K562 (cell line): ENCODE measurements at regions not wholly inside any gene's neighbourhood (a gene's known extent, or its start where the extent isn't known, plus 50 kb on each side); places are given as distances from the start of the nearest gene placed in this dataset.

ENCODE experiments used
- ATAC-seq: fragments of 200-7000 bp; cut with Tn5 transposase; 3 replicates; pipeline ENCODE4 v1.9.1; 2020; ENCODE audit warnings: moderate library complexity
- BruUV-seq: library from RNA; stranded (reverse); fragments of 400-500 nt; replicated peaks from 2 replicates; lab custom pipeline; 2021; lab: Mats Ljungman, UMichigan
- CTCF ChIA-PET: fragments of 300-600 bp; formaldehyde crosslinking; extraction: SDS; loops from one replicate; lab custom pipeline; 2021; ENCODE audit warnings: low intra/inter-chr PET ratio; lab: Yijun Ruan, JAX
- POLR2A ChIA-PET: fragments of 300-600, 350-650 bp; sonication (Branson Sonifier 250); formaldehyde crosslinking; extraction: SDS; loops from one replicate; lab custom pipeline; 2021; ENCODE audit warnings: antibody characterized with exemption, inconsistent platforms; lab: Yijun Ruan, JAX
- DNase-seq, 4 experiments: peaks; one replicate each; pipeline versions ENCODE4 v3.0.0 to v3.0.0-alpha.2; 2011 to 2018; ENCODE audit warnings: low spot score in 3 of 4, mixed read lengths in 3 of 4; ENCODE audit errors: extremely low read depth in 1 of 4
- FAIRE-seq: peaks from 2 replicates; lab custom pipeline; 2011; peaks lifted over from hg19 to GRCh38; lab: Jason Lieb, UNC
- H2AFZ ChIP-seq: 2 replicates; pipeline ENCODE4 v1.6.0; 2011; ENCODE audit warnings: low read depth, low read length, control low read depth, inconsistent platforms
- H3K27ac ChIP-seq: fragments of 200-600 bp; 3 replicates; pipeline ENCODE4 v1.8.0; 2011; ENCODE audit warnings: low read depth, mild to moderate bottlenecking, control low read depth, inconsistent platforms, low read length, moderate library complexity, mixed read lengths; ENCODE audit errors: extremely low read depth
- H3K27me3 ChIP-seq, 2 experiments: fragments of 300-600 bp in 1 of 2; 2 replicates in 1 of 2; 3 replicates in 1 of 2; pipeline versions ENCODE4 v1.6.0 to v1.8.0; 2011; ENCODE audit warnings: inconsistent platforms in 2 of 2, low read length in 2 of 2, mild to moderate bottlenecking in 1 of 2, mixed read lengths in 1 of 2, moderate library complexity in 1 of 2; ENCODE audit not compliant: control insufficient read depth in 2 of 2, insufficient read depth in 2 of 2
- H3K36me3 ChIP-seq: fragments of 300-600 bp; 3 replicates; pipeline ENCODE4 v1.8.0; 2011; ENCODE audit warnings: mild to moderate bottlenecking, low read length, inconsistent platforms; ENCODE audit not compliant: control insufficient read depth, insufficient read depth
- H3K4me1 ChIP-seq, 2 experiments: fragments of 200-600 bp in 1 of 2; replicated peaks in 1 of 2; 2 replicates in 1 of 2; 3 replicates in 1 of 2; pipeline versions ENCODE4 v1.5.1 to v1.8.0; 2011; ENCODE audit warnings: inconsistent platforms in 2 of 2, low read length in 2 of 2, mild to moderate bottlenecking in 1 of 2, mixed read lengths in 1 of 2, moderate library complexity in 1 of 2; ENCODE audit not compliant: control insufficient read depth in 2 of 2, insufficient read depth in 2 of 2
- H3K4me2 ChIP-seq: 2 replicates; pipeline ENCODE4 v1.6.1; 2011; ENCODE audit warnings: low read length, control low read depth, inconsistent platforms, mixed read lengths; ENCODE audit not compliant: insufficient read depth
- H3K4me3 ChIP-seq: fragments of 200-600 bp; sonication (generic), shearing (Covaris generic); 2 replicates; pipeline ENCODE4 v1.5.1; 2016; ENCODE audit warnings: control low read depth, inconsistent platforms
- H3K79me2 ChIP-seq: fragments of 200-600 bp; 3 replicates; pipeline ENCODE4 v1.8.0; 2011; ENCODE audit warnings: low read length, inconsistent platforms; ENCODE audit not compliant: control insufficient read depth, insufficient read depth
- H3K9ac ChIP-seq, 2 experiments: 2 replicates each; pipeline versions ENCODE4 v1.6.0 to v1.6.1; 2011; ENCODE audit warnings: low read depth in 2 of 2, low read length in 2 of 2, control low read depth in 1 of 2, inconsistent platforms in 1 of 2, mild to moderate bottlenecking in 1 of 2, mixed read lengths in 1 of 2; ENCODE audit not compliant: insufficient read depth in 1 of 2
- H3K9me1 ChIP-seq: one replicate; pipeline ENCODE4 v1.6.0; 2011; ENCODE audit warnings: inconsistent platforms, mild to moderate bottlenecking, low read length, moderate library complexity; ENCODE audit not compliant: control insufficient read depth, insufficient read depth
- H3K9me3 ChIP-seq: replicated peaks from 2 replicates; pipeline ENCODE4 v1.5.1; 2011; ENCODE audit warnings: low read depth, low read length, inconsistent platforms; ENCODE audit not compliant: control insufficient read depth, insufficient read depth
- H4K20me1 ChIP-seq: replicated peaks from 2 replicates; pipeline ENCODE4 v1.6.1; 2011; ENCODE audit warnings: low read length, inconsistent platforms, mixed read lengths; ENCODE audit not compliant: control insufficient read depth, insufficient read depth
- CTCF ChIP-seq, 3 experiments: IDR thresholded peaks in 2 of 3; conservative IDR thresholded peaks in 1 of 3; 2 replicates each; pipeline ENCODE4 v1.5.1; 2011 to 2012; ENCODE audit warnings: low read length in 3 of 3, mild to moderate bottlenecking in 3 of 3, control low read depth in 2 of 3, improper control_type of control experiment in 1 of 3, inconsistent platforms in 1 of 3, low read depth in 1 of 3, mixed read lengths in 1 of 3, moderate library complexity in 1 of 3; ENCODE audit not compliant: insufficient read depth in 2 of 3
- GTF2A2 ChIP-seq: IDR thresholded peaks from 2 replicates; pipeline ENCODE4 v1.6.1; 2016; ENCODE audit warnings: mild to moderate bottlenecking, missing genetic modification characterization, missing compliant biosample characterization
- MCM5 ChIP-seq: fragments of 450-650 bp; IDR thresholded peaks from 2 replicates; pipeline ENCODE4 v1.6.1; 2016; ENCODE audit warnings: low read depth
- ZBTB8A ChIP-seq: fragments of 450-650 bp; IDR thresholded peaks from 2 replicates; pipeline ENCODE4 v1.6.1; 2018; ENCODE audit warnings: mild to moderate bottlenecking, moderate library complexity; ENCODE audit not compliant: partially characterized antibody
- ZFX ChIP-seq: sonication (generic); formaldehyde crosslinking; IDR thresholded peaks from 2 replicates; pipeline ENCODE4 v1.8.0; 2022; ENCODE audit warnings: mild to moderate bottlenecking, missing genetic modification reagents, moderate library complexity
- ZNF282 ChIP-seq: sonication (generic); formaldehyde crosslinking; IDR thresholded peaks from 2 replicates; pipeline ENCODE4 v1.8.1; 2023; ENCODE audit warnings: missing genetic modification reagents
- WGBS: fragments of 100-300 bp; shearing (Covaris generic); methylation state at CpG from one replicate; pipeline ENCODE4 v1.1.6; 2016; ENCODE audit warnings: low coverage, mixed read lengths; ENCODE audit not compliant: insufficient coverage; ENCODE audit errors: missing lambda C conversion rate; 5-methylcytosine and 5-hydroxymethylcytosine counted together
- in situ Hi-C: fragments of 300-500 bp; cut with MboI; formaldehyde crosslinking; loops from 4 replicates; pipeline ENCODE4 v1.15.0; 2018; ENCODE audit warnings: inconsistent platforms, mixed read lengths
- intact Hi-C: fragments of 100-400 bp; cut with micrococcal nuclease; formaldehyde crosslinking; loops from 2 replicates; pipeline ENCODE4 v1.14.2; 2022

- H3K4me3 ChIP-seq, result no peak overlapping the region
- WGBS, result 0% methylated on average over 4 of the region's 4 CpGs
- ChIA-PET CTCF (no interaction called here), POLR2A (no interaction called here)
- H3K79me2 ChIP-seq, result no peaks in the 10 kb centered on the region
- intact Hi-C loops, result no loop called here
- no peak overlapping the region for H2AFZ ChIP-seq
- H4K20me1 ChIP-seq, result no peaks in the 10 kb centered on the region
- TF ChIP-seq CTCF (IDR thresholded peaks at IDR 0.05 in 2 of 3, conservative IDR thresholded peaks at IDR 0.05 in 1 of 3; ENCODE audit: insufficient read depth in 2 of 3, low read depth in 1 of 3, low read length in 3 of 3), result 0 out of 6 replicates have a peak, but pooled peaks of 1 of the 3 experiments have one; percentile 4
- no peak for TF ChIP-seq ZBTB8A
- TF ChIP-seq, all 486 proteins: peak for 1
- Histone ChIP-seq H3K27ac (no peak overlapping the region), H3K27me3 (no peaks in the 10 kb centered on the region), H3K9me3 (no peaks in the 10 kb centered on the region), H3K9ac (no peak overlapping the region), H3K36me3 (no peaks in the 10 kb centered on the region), H3K4me1 (no peaks in the 10 kb centered on the region), H3K9me1 (no peaks in the 10 kb centered on the region), H3K4me2 (no peak overlapping the region)
- no TSS peak for BruUV-seq
- FAIRE-seq (no peak), DNase-seq (no peak), ATAC-seq (no peak)
- in situ Hi-C loops, result no loop called here
Observed at GRCh38 chr1:103953386-103953785, 203.7 kb downstream of the AMY1C start.

- no peaks in the 10 kb centered on the region for H3K27me3 ChIP-seq
- TF ChIP-seq ZNF282 (no peak), MCM5 (no peak), ZFX (no peak), GTF2A2 (tag) (no peak)
- H3K4me2 ChIP-seq, result no peak overlapping the region
- H3K4me3 ChIP-seq, result no peak overlapping the region
- BruUV-seq, result no TSS peak
- 7% methylated on average over 1 of the region's 1 CpG for WGBS
- no peaks in the 10 kb centered on the region for H4K20me1 ChIP-seq
- no peaks in the 10 kb centered on the region for H3K9me1 ChIP-seq
- in situ Hi-C loops, result no loop called here
- H3K9me3 ChIP-seq, result no peaks in the 10 kb centered on the region
- no peak overlapping the region for H3K27ac ChIP-seq
- intact Hi-C loops, result no loop called here
- CTCF ChIA-PET, result no interaction called here
- DNase-seq, result no peak
- no peak for FAIRE-seq
- no peak overlapping the region for H3K9ac ChIP-seq
- no peaks in the 10 kb centered on the region for H3K79me2 ChIP-seq
- H3K4me1 ChIP-seq, result no peaks in the 10 kb centered on the region
- H3K36me3 ChIP-seq, result no peaks in the 10 kb centered on the region
- POLR2A ChIA-PET, result no interaction called here
- no peak for ATAC-seq
- H2AFZ ChIP-seq, result no peak overlapping the region
Observed at GRCh38 chr1:103958699-103959098, 209.0 kb downstream of the AMY1C start.
